ENCODE measurements at regions not wholly inside any gene's neighbourhood (a gene's known extent, or its start where the extent isn't known, plus 50 kb on each side); places are given as distances from the start of the nearest gene placed in this dataset.
A peak's percentile ranks its signal among the peaks of the same experiment; 100 is the strongest.

GRCh38 chr18:38052879-38053590 is 487.4 kb upstream of the CELF4 start:
- DNase-seq, result no peak

GRCh38 chr18:38047820-38048219 is 482.2 kb upstream of the CELF4 start:
- DNase-seq, result peak; percentile 3

DNA sequence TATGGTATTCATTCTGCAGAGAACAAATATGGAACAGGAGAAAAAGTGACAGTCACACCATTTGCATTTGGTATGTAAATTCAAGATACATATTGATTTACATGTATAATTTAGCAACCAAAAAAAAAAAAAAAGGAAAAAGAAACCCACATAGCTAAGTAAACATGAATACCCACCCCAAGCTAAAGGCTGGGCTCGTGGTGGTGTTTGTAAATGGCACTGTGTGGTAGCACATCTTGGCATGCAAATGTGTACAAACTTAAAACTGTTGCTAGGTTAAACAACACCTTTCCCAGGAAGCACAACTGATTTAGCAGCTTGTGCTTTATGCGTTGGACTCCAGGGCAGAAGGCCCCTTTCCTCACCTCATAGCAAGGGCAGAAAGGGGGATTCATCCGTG is 481.1 kb upstream of the CELF4 start:
- DNase-seq, result no peak

DNA sequence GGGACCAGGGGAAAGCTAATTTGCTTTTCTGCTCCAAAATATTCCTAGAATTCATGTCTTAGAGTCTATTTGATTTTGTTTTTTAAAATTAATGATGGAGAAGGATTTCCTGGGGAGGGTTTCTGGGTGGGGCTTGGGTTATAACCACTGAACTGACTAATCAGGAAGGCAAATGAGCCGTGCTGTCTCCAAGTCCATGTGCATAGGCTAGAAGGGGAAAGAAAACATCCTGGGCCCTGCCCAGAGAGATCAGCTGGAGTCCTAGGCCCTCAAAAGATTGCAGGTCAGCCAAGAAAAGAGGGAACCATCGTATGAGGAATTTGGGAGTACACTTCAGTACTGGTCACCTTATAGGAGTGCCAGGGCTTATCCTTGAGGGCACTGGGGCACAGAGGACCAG is 480.2 kb upstream of the CELF4 start:
- no peak for DNase-seq

- no peak for DNase-seq
Measured at GRCh38 chr18:38042211-38042890, 476.8 kb upstream of the CELF4 start.

- no peak for DNase-seq
Measured at GRCh38 chr18:38038242-38038641, 472.6 kb upstream of the CELF4 start.

GRCh38 chr18:38035193-38035592 is 469.6 kb upstream of the CELF4 start:
- DNase-seq, result no peak

DNA sequence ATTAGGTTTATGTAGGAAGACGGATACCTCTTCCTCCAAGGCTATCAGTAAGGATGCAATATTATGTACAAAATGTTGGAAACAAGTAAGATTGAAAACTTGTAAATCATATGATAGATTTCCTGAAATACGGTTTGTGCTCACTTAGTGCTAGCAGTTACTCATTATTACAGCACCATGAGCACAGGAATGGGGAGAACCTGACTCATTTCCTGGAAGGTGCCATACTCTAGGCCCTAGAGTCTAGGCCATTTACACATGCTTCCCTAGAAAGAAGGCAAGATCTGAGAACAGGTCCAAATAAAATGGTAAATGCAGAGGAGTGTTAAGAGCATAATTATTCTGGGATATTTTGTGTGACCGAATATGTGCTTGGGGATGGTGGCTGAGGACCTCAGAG is 467.7 kb upstream of the CELF4 start:
- no peak for DNase-seq

GRCh38 chr18:38032516-38032915 is 466.9 kb upstream of the CELF4 start:
- no peak for DNase-seq

DNA sequence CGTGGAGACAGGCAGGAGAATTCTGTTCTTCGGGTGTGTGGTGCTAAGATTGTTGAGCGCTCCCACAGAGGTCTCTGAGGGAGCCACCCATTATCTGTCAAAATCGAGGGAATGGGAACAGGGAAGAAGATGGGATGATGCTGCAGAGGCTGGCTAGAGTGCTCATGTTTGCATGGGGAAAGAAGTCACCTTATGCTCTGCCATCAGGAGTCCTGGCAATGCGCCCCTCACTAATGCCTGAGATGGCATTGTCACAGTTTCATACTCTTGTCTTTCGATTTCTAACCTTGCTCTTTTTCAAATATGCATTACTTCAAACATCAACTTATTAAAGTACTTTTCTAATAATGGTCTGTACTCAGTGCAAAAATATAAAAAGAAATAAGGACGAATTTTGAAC is 463.3 kb upstream of the CELF4 start:
- DNase-seq, result no peak

- no peak for DNase-seq
Measured at GRCh38 chr18:38025433-38026038, 459.9 kb upstream of the CELF4 start.

DNA sequence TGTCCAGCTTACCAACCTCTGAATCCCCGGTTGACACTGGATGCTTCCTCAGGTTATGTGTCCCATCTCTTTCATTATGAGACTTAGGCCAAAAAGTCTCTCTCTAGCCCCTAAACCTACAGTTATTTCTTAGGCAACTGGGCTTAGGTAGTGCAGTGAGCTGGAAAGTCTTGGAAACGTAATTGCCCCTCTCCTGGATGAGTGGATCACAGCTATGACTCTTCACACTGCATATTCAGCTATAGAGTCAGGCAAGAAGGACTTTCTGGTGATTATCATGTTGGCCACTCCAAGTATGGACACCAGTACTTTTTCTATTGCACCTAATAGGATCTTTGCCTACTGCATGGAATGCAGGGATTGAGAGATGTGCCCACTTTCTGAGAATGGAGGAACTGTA is 458.3 kb upstream of the CELF4 start:
- no peak for DNase-seq

DNA sequence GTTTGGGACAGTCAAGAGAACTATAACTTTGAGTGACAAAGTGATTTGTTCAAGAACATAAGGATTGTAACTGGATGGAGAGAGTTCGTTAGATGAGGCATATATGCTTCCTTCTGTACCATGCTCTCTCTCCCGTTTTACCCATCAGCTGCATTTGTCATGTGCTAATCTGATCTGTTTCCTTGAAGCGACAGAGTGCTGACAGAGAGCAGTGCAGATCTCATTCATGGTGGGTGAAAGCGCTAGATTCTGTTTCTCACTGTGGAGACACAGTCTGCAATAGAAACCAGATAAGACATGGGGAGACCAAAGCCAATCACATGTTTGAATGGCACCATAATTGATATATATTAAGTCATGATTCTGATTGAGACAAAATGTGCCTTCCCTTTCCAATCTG is 456.6 kb upstream of the CELF4 start:
- DNase-seq, result no peak

GRCh38 chr18:38019292-38019691 is 453.7 kb upstream of the CELF4 start:
- no peak for DNase-seq

- no peak for DNase-seq
Measured at GRCh38 chr18:38010971-38011857, 445.6 kb upstream of the CELF4 start.

DNA sequence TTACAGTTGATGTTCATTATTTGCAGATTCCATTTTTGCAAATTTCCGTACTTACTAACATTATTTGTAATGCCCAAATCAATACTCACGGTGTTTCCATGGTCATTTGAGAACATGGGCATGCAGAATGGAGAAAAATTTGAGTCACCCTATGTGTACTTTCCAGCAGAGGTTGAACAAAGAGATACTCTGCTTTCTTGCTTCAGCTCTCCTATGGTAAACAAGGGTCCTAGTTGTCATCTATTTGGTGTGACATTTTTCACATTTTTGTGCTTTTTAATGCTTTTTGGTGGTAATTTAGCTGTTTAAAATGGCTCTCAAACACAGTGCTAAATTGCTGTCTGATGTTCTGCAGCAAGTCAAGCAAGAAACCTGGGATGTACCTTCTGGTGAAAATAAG is 444.4 kb upstream of the CELF4 start:
- no peak for DNase-seq

GRCh38 chr18:38009320-38009719 is 443.7 kb upstream of the CELF4 start:
- DNase-seq, result peak; percentile 3

GRCh38 chr18:38007676-38008330 is 442.2 kb upstream of the CELF4 start:
- no peak for DNase-seq

GRCh38 chr18:38007026-38007425 is 441.4 kb upstream of the CELF4 start:
- DNase-seq, result no peak

GRCh38 chr18:38006541-38006940 is 440.9 kb upstream of the CELF4 start:
- DNase-seq, result no peak

DNA sequence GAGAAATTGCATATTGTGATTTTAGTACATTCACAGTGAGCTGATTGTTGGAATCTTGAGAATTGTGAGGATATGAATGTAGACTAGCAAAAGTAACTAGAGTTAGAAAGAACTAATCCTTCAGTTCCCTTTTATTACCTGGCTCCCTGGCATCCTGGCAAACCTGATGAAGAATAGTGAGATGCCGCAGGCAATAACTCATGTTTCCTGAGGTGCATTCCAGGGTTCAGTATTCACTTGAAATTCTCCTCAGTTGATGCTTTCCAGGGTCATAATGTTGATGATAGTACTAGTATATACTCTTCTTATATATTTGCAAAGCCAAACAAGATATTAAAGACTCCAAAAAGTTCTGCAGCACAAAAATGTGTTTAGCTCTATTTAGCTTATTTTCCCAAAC is 432.1 kb upstream of the CELF4 start:
- no peak for DNase-seq

DNA sequence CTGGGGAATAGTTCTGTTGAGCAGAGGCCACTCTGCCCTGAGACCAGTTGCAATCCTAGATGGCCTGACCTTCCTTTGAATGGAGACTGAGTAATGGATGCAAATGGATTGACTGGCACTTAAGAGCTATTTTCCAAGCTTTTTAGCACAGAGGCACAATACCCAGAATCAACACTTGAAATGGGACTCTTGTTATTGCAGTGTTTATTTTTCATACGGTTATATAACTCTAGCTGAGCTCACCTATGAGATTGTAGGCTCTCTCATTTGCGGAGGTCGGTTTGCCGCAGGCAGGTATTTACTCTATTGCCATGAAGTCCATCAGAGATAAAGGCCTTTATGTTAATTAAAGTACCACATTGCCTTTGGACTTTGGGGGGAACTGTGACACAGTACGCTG is 422.3 kb upstream of the CELF4 start:
- no peak for DNase-seq

GRCh38 chr18:37986665-37987064 is 421.1 kb upstream of the CELF4 start:
- no peak for DNase-seq
